GM18909 (cell line): ENCODE measurements at regions not wholly inside any gene's neighbourhood (a gene's known extent, or its start where the extent isn't known, plus 50 kb on each side); places are given as distances from the start of the nearest gene placed in this dataset.
A peak's percentile ranks its signal among the peaks of the same experiment; 100 is the strongest.
"Not testable (repeated sequence)": the region's sequence is repeated elsewhere in the genome, so short reads cannot be mapped to it uniquely, and the experiment has no call there.

Experiments used
- ATAC-seq: cut with Tn5 transposase; IDR thresholded peaks from one replicate; pipeline ENCODE4 v1.9.1; 2021; ENCODE audit warnings: mild to moderate bottlenecking; ENCODE audit not compliant: unreplicated experiment, poor library complexity

DNA sequence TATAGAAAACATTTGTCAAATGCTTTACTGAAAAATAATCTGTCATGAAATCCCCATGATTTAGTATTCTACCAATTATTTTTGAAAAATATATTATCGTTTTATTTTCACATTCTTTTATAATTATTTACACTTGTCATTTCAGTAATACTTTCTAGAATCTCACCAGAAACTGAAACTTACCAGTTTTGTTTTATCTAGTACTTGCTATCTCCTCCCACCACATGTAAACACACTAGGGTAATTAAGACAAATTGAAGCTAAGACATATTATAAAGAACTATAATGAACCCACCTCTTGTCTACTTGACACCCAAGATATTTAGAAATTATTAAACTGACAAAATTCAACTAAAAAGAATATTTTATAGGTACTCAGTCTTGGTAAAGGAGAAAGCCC lies 51.5 kb upstream of the GRM3 start:
- ATAC-seq, result no peak

DNA sequence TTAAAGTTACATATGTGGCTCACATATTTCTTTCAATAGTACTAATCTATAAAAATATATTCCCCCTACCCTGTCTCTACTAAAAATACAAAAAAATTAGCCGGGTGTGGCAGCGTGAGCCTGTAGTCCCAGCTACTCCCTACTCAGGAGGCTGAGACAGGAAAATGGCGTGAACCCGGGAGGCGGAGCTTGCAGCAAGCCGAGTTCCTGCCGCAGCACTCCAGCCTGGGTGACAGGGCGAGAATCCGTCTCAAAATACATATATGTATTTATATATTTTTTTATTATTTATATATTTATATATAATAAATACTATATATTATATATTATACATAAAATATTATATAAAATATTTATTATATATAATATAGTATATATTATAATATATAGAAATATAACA lies 69.7 kb upstream of the GRM3 start:
- no peak for ATAC-seq

- ATAC-seq, result no peak
Observed at GRCh38 chr7:86558680-86559501, 84.8 kb upstream of the GRM3 start.

GRCh38 chr7:86534641-86535040 lies 109.1 kb upstream of the GRM3 start:
- ATAC-seq, result no peak

DNA sequence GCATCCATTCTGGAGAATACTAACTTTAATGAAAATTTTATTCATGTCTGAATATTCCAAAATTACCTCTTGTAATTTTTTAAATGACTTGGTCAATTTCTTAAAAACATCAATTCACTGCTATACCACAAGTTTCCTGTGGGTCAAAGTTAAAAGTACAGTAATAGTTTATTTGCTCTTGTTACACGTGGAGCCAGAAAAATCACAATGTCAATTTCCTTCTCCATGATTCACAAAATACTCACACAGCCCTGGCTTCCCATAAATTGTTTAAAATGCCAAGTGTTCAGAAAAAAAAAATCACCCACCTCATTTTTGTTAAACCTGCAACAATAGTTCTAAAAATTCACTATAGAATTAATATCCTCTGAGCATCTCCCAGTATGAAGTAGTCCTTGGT lies 139.5 kb upstream of the GRM3 start:
- ATAC-seq, result no peak

- ATAC-seq, result no peak
Observed at GRCh38 chr7:86499986-86500385, 143.7 kb upstream of the GRM3 start.

GRCh38 chr7:86485827-86486226 lies 157.9 kb upstream of the GRM3 start:
- ATAC-seq, result no peak

DNA sequence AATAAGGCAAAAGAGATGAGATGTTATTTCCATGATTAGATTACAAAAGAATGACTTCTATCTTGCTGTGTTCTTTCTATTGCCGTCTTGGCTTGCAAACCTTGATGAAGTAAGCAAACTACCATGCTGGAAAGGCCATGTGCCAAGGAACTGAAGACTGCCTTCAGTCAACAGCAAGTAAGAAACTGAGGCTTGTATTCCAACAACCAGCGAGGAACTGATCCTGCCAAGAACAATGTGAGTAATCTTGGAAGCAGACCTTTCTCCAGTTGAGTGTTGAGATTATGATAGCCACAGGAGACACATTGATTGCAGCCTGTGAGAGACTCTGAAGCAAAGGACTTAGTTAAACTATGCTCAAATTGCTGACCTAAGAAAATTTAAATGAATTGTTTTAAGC lies 164.6 kb upstream of the GRM3 start:
- no peak for ATAC-seq

DNA sequence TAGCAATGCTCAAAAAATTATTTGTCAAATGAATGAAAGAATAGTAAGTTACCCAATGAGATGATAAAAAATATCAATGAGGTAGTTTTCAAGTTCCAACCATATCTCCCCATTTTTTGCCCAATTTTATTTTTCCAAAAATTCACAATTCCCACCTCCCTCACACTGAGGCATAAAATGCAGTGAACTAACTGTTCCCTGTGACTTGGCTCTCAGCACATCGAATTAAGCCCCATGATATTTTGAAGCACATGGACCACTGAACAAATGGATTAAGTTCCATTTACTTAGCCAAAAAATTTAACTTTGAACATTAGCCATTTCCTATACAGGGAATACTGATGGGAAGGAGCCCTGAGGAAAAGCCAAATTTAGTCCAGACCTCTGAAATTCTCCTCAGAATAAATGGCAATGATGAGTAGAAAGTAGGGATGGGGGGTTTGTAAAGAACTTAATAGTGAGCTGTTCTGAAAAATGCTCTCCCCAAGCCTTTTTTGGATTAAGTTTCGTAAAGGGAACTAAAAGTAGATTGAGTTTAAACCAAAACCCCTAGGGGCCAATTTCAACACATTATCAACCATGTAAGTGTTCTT lies 166.3 kb upstream of the GRM3 start:
- ATAC-seq, result no peak

DNA sequence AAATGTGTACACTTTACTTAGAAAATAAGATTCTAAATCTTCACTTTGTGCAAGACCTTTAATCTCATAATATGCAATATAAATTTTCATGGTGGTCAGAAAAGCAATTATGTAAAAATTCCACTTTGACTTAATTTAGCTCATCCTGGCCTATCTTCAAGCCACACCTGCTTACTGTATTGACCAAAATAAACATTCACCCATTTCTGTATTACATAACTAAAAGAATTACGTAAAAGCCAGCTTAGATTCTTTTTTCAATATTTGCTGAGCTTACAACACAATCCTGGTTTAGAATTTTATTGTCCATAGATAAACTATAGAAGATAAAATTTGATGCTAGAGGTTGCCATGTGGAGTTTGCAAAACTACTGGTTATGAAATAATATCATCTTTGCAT lies 172.9 kb upstream of the GRM3 start:
- no peak for ATAC-seq

DNA sequence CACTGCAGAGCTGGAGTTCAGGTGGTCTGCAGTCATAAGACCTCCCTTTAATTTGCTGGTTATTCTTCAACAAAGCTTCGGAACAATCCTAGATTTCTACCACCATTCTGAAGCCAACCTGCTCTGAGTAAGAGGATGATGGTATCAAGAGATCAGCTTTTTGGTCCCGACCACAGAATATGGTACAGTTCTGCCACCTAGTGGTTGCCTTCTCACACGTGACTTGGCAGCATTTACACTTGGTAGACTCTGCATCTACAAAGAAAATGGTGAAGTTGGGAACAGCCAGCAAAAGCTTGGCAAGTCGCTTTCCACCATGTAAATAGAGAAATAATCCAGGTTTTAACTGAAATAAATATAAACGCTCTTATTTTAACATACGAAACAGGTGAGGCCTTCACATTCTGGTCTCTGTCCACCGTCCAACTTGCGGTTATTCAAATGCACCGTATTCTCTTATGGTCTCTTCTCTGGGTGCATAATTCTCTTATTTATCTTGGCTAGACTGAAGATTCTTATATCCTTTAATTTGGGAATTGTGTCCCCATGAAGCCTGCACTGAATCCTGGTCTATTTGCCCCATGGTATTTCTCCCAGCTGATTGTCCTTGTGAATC lies 173.9 kb upstream of the GRM3 start:
- ATAC-seq, result peak; percentile 99

DNA sequence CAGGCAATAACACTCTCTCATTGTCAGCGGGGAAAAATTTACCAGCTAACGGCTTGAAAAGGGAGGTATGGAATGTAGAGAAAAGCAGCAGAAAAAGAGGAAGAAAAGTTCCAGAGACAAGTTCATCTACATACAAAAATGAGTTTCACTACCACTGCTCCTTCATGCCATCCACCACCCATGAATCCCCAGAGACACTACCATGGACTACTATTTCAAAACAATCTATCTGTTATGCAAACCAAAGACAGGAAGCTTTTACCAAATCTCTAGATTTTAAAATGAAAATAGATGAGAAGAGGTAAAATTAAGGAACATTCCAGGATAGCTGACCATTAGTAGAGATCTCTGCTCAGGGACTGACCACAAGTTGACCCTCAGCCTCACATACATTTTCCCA lies 189.0 kb upstream of the GRM3 start:
- ATAC-seq, result no peak

DNA sequence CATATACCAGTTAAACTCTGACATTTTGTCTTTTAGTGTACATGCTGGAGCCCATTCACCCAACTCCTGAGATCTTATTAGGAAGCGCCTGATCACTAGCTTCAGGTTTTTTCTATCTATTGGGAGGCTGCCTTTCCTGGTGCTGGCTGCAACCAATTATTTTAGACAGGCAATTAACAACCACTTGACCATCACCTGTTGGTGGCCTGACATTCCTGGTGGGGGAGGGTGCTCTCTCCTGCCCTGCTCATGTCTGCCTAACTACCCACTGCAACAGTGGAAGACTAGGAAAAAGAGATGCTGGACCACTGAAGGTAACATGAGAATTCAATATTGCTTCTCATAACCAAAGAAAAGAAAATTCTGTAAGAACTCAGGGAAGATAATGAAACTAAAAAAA lies 190.3 kb upstream of the GRM3 start:
- ATAC-seq, result no peak

GRCh38 chr7:86448856-86449255 lies 194.9 kb upstream of the GRM3 start:
- ATAC-seq, result no peak

DNA sequence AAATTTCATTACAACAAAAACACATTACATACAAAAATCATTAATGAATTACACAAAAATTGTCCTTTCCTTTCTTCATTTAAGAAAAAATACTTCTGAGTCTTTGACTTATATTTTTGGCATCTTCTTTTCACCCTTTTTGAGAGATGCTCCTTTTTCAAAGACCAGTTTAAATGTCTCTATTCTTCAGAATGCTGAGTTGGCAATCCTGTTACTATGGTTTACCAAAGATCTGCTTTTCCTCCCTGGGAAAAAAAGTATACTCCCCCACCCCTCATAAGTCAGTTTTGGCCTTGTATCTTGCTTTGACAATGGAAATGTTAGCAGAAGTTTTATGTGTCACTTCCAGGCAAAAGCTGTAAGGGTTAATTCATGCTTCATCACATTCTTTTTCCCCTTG lies 198.4 kb upstream of the GRM3 start:
- ATAC-seq, result no peak

GRCh38 chr7:86444245-86444644 lies 199.5 kb upstream of the GRM3 start:
- no peak for ATAC-seq

- not testable (repeated sequence) for ATAC-seq
Observed at GRCh38 chr7:86440420-86440819, 203.3 kb upstream of the GRM3 start.

- no peak for ATAC-seq
Observed at GRCh38 chr7:86437951-86438450, 205.7 kb upstream of the GRM3 start.

GRCh38 chr7:86431761-86432160 lies 211.9 kb upstream of the GRM3 start:
- ATAC-seq, result no peak

GRCh38 chr7:86411814-86412213 lies 231.9 kb upstream of the GRM3 start:
- ATAC-seq, result no peak

DNA sequence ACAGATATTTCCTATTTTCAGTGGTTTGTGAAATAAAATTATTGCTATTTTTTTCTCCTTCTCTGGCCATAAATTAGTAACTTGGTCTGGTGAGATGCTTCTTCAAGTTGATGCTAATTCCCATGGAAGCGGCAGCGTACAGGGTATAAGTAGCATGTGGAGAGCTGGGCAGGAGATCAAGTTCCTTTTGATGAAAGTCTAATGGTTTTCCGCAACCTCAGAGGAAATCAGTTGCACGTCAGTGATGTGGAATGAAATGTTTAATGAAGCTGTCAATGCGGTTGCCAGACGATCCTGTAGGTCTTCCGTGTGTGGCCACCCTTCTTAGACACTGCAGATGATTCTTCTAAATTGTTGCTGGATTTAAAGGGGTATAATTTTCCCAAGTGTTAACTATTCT lies 236.4 kb upstream of the GRM3 start:
- no peak for ATAC-seq

- no peak for ATAC-seq
Observed at GRCh38 chr7:86391813-86392212, 251.9 kb upstream of the GRM3 start.
